ENCODE measurements at regions not wholly inside any gene's neighbourhood (a gene's known extent, or its start where the extent isn't known, plus 50 kb on each side); places are given as distances from the start of the nearest gene placed in this dataset.

DNA sequence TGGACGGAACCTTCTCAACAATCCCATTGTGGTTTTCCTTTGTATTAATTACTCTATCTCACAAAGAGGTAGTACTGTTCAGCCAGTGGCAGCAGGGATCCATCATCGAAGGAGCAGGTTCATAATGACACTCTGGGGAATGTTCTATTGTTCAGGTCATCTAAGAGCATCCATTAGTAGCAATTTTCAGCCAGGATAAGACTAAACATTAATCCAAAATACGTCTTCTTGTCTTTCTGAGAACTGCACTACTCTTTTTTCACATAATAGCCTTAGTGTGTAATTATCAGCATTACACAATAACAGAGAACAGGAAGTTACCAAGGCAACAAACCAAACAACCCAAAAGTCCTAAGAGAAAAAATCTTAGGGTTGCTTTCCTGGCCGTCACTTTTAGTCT, 259.5 kb upstream of the VWC2 start:
- no peaks in the 10 kb centered on the region for H3K36me3 ChIP-seq
- H3K27me3 ChIP-seq (replicated peaks): no peaks in the 10 kb centered on the region
- no peak overlapping the region for H3K4me3 ChIP-seq
- H3K9me3 ChIP-seq (replicated peaks): no peaks in the 10 kb centered on the region
- DNase-seq (ENCODE audit: low read depth in 1 of 2, low spot score in 2 of 2): no peak
- no peak overlapping the region for H3K27ac ChIP-seq
- no peaks in the 10 kb centered on the region for H3K4me1 ChIP-seq (replicated peaks)

DNA sequence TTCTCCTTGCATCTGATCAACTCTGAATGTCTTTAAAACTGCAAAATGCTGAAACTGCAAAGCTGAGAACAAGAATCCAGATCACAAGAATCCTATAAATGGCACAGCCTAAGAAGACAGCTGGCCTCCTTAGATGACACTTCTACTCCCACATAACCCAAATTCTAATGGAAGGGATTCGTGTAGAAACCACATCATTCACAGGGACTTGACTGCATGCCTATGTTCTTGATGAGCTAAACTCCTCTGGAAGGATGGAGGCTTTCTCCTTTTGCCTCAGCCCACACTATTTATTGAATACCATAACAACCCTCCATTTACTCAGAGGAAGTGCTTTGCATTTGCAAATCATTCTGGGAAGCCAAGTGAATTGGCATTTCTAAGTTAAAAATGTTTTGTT, 252.5 kb upstream of the VWC2 start:
- H3K4me3 ChIP-seq: no peak overlapping the region
- no peak overlapping the region for H3K27ac ChIP-seq
- no peaks in the 10 kb centered on the region for H3K4me1 ChIP-seq (replicated peaks)
- no peaks in the 10 kb centered on the region for H3K27me3 ChIP-seq (replicated peaks)
- no peaks in the 10 kb centered on the region; the same call in 1 of the 2 replicates for H3K9me3 ChIP-seq (replicated peaks)
- DNase-seq (ENCODE audit: low read depth in 1 of 2, low spot score in 2 of 2): no peak
- H3K36me3 ChIP-seq: no peaks in the 10 kb centered on the region

DNA sequence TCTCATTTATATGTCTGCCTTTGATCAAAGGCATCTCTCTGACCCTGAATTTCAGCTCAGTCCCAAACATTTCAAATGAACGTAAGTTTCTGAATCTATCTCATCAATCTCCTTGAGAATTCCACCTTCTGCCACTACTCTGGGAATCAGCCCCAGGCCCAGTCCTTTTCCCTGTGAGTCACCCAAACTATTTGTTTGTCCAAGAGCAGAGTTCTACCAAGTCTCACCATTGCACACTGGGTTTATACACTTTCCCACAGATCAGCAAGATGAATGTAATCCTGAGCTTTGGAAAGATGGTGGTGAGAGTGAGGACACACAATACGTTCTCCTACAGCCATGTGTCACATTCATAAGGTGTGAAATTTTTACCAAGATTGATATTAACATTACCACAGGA, 251.3 kb upstream of the VWC2 start:
- H3K4me3 ChIP-seq: no peak overlapping the region
- no peaks in the 10 kb centered on the region; the same call in 1 of the 2 replicates for H3K9me3 ChIP-seq (replicated peaks)
- H3K4me1 ChIP-seq (replicated peaks): no peaks in the 10 kb centered on the region
- no peaks in the 10 kb centered on the region for H3K27me3 ChIP-seq (replicated peaks)
- H3K36me3 ChIP-seq: no peaks in the 10 kb centered on the region
- DNase-seq (ENCODE audit: low read depth in 1 of 2, low spot score in 2 of 2): no peak
- H3K27ac ChIP-seq: no peak overlapping the region

DNA sequence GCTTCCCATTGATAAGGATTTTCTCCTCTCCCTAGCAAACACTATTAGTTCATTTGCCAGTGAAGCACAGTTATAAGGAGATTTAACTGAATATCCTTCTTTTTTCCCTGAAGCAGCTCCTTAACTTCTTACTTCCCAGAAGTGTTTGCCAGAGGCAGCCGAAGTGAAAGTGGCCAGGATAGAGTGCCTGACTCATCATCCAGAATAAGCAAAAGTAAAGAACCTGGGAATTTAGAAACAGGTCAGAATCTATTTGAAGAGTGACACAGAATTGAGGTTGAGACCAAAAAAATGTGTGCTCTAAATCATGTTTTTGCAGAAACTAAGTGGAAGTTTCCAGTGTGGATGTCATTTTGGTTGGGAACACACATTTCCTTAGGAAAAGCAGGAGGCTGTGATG, 249.6 kb upstream of the VWC2 start:
- Histone ChIP-seq H3K9me3 (replicated peaks) (no peaks in the 10 kb centered on the region; the same call in 1 of the 2 replicates), H3K4me1 (replicated peaks) (no peaks in the 10 kb centered on the region), H3K4me3 (no peak overlapping the region), H3K27me3 (replicated peaks) (no peaks in the 10 kb centered on the region), H3K36me3 (no peaks in the 10 kb centered on the region), H3K27ac (no peak overlapping the region)
- no peak for DNase-seq (ENCODE audit: low read depth in 1 of 2, low spot score in 2 of 2)

DNA sequence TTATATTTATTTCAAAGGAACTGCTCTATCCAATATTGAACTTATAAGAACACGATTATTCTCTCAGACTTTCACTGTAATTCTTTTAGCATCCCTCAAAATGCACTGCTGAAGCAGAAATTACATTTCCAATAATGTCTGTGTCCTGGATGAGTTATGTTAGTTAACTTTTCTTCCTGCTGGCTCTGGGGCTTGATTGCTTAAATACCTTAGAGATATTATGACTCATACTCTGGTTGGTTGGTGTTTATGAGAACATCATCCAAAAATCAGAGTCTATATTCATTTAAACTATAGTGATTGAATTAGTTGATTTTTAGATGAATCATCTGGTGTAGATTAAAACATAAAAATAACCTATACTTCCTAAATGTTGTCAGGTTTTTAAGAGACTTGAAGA, 246.3 kb upstream of the VWC2 start:
- Histone ChIP-seq H3K27me3 (replicated peaks) (no peaks in the 10 kb centered on the region), H3K4me3 (no peak overlapping the region), H3K4me1 (replicated peaks) (no peaks in the 10 kb centered on the region), H3K27ac (no peak overlapping the region), H3K9me3 (replicated peaks) (no peaks in the 10 kb centered on the region), H3K36me3 (no peaks in the 10 kb centered on the region)
- no peak for DNase-seq (ENCODE audit: low read depth in 1 of 2, low spot score in 2 of 2)

DNA sequence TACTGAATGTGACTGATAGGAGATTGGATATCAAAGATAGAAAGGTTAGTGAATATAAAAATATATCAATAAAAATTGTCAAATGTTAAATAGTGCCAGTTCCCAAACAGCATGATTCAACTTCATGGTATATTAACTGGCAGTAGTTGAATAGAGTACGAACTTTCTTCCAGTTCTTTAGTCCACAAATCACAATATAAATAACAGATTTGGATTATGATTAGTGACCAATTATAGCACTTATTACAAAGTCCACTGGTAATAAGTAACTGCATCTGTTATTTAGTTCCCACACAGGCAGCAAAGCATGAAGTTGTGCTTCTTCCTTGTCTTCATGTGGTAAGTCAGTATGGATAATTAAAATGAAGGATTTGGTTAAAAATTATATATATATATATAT, 243.0 kb upstream of the VWC2 start:
- H3K4me1 ChIP-seq (replicated peaks): no peaks in the 10 kb centered on the region
- no peak overlapping the region for H3K27ac ChIP-seq
- no peak for DNase-seq (ENCODE audit: low read depth in 1 of 2, low spot score in 2 of 2)
- H3K27me3 ChIP-seq (replicated peaks): no peaks in the 10 kb centered on the region
- H3K4me3 ChIP-seq: no peak overlapping the region
- no peaks in the 10 kb centered on the region for H3K9me3 ChIP-seq (replicated peaks)
- H3K36me3 ChIP-seq: no peaks in the 10 kb centered on the region

DNA sequence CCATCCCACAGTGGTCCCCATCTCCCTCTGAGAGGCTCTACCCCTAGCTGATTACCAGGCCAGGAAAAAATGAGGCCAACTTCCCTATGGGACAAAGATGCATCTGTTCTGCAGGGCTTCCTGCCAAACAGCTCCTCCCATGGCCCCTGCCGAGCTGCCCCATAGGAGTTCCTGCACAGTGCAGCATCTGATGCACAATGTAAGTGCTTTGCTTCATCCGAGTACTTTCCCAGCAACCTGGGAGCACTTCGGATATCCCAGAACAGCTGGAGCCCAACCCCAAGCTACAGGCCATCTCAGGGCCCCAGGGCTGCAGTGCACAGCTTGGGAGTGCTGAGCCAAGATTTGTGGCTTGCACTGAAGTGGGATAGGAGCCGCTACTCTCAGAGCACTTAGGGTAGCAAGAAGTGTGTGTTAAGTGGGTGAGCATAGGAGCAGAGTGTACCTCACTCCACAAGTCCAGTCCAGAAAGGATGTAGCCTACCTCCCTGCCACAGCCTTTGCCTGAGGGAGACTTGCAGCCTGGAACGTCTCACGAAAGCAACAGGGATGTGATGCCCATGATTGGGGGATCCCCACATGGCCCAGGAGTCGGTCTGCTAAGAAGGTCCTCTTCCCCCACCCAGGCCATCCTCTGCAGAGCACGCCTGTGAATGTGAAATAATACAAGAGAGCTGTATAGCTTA, 209.6 kb upstream of the VWC2 start:
- H3K9me3 ChIP-seq (replicated peaks): no peaks in the 10 kb centered on the region
- no peaks in the 10 kb centered on the region for H3K36me3 ChIP-seq
- no peaks in the 10 kb centered on the region for H3K27me3 ChIP-seq (replicated peaks)
- H3K4me1 ChIP-seq (replicated peaks): no peaks in the 10 kb centered on the region
- H3K4me3 ChIP-seq: no peak overlapping the region
- DNase-seq (ENCODE audit: low read depth in 1 of 2, low spot score in 2 of 2): no peak
- H3K27ac ChIP-seq: no peak overlapping the region

DNA sequence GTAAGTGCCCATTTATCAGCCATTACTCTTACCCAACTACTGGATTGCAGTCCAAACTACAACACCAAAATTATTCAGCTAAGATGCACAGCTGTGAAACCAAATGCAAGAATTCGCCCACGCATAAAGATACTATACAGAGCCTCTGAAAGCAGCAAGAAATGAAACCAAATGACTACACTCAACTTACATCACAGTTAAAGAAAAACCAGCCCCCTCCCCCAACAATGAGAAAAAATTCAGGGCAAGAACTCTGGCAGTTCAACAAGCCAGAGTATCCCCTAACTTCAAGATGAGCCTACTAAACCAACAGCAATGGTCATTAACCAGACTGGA, 209.1 kb upstream of the VWC2 start:
- no peak for DNase-seq (ENCODE audit: low read depth in 1 of 2, low spot score in 2 of 2)
- no peaks in the 10 kb centered on the region for H3K4me1 ChIP-seq (replicated peaks)
- no peaks in the 10 kb centered on the region for H3K27me3 ChIP-seq (replicated peaks)
- no peak overlapping the region for H3K27ac ChIP-seq
- no peak overlapping the region for H3K4me3 ChIP-seq
- H3K9me3 ChIP-seq (replicated peaks): no peaks in the 10 kb centered on the region
- H3K36me3 ChIP-seq: no peaks in the 10 kb centered on the region

DNA sequence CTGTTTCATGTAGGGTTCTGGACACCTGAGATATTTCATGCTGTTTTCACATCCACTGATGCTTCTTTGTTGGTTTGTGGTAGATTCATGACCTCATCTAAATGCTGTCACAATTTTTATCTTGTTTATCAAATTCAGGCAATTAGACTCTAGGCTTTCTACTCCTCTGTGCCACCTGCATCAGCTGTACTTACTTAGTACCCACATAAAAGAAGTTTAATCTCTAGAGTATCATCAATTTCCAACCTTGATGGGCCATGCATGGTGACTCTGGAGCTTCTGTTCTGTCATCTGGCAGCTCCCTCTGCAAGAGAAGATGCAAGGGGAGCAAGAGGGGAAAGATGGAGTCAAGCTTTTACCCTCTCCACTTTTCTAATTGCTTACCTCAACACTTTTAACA, 195.9 kb upstream of the VWC2 start:
- Histone ChIP-seq H3K27me3 (replicated peaks) (no peaks in the 10 kb centered on the region), H3K4me3 (no peak overlapping the region), H3K4me1 (replicated peaks) (no peaks in the 10 kb centered on the region), H3K27ac (no peak overlapping the region), H3K36me3 (no peaks in the 10 kb centered on the region), H3K9me3 (replicated peaks) (no peaks in the 10 kb centered on the region)
- DNase-seq (ENCODE audit: low read depth in 1 of 2, low spot score in 2 of 2): no peak

DNA sequence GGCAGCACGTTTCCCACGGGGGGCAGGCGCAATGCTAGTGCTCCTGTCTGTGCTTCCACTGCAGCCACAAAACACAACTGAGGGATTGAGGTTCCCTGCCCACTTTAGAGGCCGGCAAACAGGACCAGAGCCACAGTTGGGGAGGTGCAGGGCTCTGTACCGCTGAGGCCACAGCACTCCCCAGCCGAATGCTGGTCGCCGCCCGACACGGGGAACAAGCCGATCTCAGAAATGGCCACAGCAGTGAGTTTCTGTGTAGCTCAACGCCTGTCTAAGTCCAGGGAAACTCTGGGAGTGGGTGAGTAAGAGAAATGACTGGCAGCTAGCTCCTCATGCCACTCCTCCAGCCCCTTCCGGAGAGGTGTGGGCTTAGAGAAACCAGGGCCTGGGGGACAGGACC, 194.0 kb upstream of the VWC2 start:
- Histone ChIP-seq H3K36me3 (no peaks in the 10 kb centered on the region), H3K27me3 (replicated peaks) (no peaks in the 10 kb centered on the region), H3K9me3 (replicated peaks) (no peaks in the 10 kb centered on the region), H3K27ac (no peak overlapping the region), H3K4me3 (no peak overlapping the region), H3K4me1 (replicated peaks) (no peaks in the 10 kb centered on the region)
- no peak for DNase-seq (ENCODE audit: low read depth in 1 of 2, low spot score in 2 of 2)

DNA sequence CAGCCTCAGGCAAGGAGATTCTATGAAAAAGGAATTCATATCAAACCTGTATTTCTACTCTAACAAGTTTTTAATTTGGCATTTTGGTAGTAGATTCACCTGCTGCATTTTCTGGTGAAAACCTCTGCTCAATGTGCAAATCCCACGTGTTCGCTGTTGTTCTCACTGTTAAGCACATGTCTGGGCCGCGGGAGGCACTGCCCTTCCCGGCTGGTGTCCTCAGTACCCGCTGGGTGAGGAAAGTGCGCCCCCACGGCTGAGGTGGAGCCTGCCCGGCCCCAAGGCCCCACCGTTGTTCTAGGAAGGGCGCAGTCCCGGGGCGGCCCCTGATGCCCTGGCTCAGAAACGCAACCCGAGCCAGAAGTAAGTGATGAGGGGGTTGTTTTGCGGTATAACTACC, 193.4 kb upstream of the VWC2 start:
- H3K4me3 ChIP-seq: no peak overlapping the region
- no peak for DNase-seq (ENCODE audit: low read depth in 1 of 2, low spot score in 2 of 2)
- no peaks in the 10 kb centered on the region for H3K4me1 ChIP-seq (replicated peaks)
- no peaks in the 10 kb centered on the region for H3K27me3 ChIP-seq (replicated peaks)
- H3K27ac ChIP-seq: no peak overlapping the region
- H3K9me3 ChIP-seq (replicated peaks): no peaks in the 10 kb centered on the region
- no peaks in the 10 kb centered on the region for H3K36me3 ChIP-seq

DNA sequence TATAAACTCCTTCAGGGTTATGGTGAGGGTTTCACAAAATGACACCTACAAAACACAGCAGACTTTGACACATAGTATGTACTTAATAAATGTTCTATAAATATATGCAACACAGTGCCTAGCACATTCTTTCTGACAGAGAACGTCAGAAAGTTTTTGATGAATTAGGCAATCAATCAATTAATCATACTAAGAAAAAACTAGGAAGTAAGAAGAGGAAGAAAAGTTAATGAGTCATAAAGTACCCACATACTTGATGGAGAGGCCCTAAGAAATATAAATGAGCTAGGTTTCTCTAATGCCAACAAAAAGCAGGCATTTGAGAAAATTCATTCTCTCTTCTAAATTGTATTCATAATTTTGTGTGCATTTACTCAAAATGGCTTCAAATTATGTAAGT, 192.7 kb upstream of the VWC2 start:
- no peaks in the 10 kb centered on the region for H3K4me1 ChIP-seq (replicated peaks)
- no peaks in the 10 kb centered on the region for H3K9me3 ChIP-seq (replicated peaks)
- H3K27me3 ChIP-seq (replicated peaks): no peaks in the 10 kb centered on the region
- H3K4me3 ChIP-seq: no peak overlapping the region
- no peaks in the 10 kb centered on the region for H3K36me3 ChIP-seq
- no peak for DNase-seq (ENCODE audit: low read depth in 1 of 2, low spot score in 2 of 2)
- H3K27ac ChIP-seq: no peak overlapping the region

DNA sequence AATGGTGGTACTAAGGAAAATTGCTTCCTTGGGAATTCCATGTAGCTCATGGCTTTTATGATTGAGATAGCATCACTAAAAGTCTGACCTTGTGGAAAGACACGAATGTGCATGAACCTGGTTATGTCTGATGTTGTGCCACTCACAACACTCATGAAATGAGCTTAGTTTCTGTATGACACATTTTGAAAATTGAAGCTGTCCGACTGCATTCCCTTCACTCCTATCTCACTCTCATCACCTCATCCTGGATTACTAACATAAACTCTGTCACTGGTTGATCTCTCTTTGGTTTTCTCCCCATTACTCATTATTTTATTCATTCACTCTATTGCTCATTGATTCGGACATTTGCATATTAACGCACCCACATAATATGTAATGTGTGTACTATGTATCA, 190.0 kb upstream of the VWC2 start:
- no peak overlapping the region for H3K27ac ChIP-seq
- DNase-seq (ENCODE audit: low read depth in 1 of 2, low spot score in 2 of 2): no peak

DNA sequence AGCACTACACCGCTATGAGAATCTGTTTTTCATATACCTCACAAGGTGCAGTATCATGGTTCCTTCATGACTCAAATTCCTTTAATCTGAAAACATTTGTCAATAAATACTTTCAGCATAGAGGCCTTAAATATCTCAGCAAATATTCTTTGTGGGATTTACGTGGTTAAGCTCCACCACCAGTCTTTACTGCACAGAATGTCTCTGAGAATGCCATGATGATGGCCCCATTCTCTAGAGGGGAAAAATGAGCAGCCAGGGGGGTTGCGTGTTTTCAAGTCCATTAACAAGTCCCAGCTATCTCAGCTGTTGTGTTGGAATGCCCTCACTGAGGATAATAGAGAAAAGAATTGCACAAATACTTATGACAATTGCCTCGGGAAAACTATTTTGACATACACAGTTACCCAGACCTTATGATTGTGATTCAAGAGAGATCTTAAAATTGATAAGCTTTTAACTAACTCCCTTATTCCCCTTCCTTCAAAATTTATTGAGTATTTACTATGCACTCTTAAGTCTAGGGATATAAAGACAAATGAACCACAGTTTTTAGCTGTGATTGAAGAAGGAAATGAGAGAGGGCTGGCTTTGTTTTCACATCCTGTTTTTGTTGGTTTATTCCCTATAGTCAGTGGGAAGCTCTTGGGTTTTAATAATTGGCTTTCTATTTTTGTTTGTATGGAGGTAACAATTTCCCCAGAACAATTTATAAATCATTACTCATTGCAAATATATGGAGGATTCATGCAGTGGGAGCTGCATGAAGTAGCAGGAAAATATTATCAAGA, 176.5 kb upstream of the VWC2 start:
- no peaks in the 10 kb centered on the region for H3K4me1 ChIP-seq (replicated peaks)
- no peak overlapping the region for H3K27ac ChIP-seq
- DNase-seq (ENCODE audit: low read depth in 1 of 2, low spot score in 2 of 2): no peak
- H3K36me3 ChIP-seq: no peaks in the 10 kb centered on the region
- H3K9me3 ChIP-seq (replicated peaks): 0 out of 2 replicates have a peak, but pooled peaks cover 3% of the 10 kb centered on the region
- no peaks in the 10 kb centered on the region for H3K27me3 ChIP-seq (replicated peaks)
- no peak overlapping the region for H3K4me3 ChIP-seq

More for the DNA sequence above, 190.0 kb upstream of the VWC2 start:
- no peaks in the 10 kb centered on the region for H3K36me3 ChIP-seq
- no peaks in the 10 kb centered on the region for H3K4me1 ChIP-seq (replicated peaks)
- no peaks in the 10 kb centered on the region for H3K9me3 ChIP-seq (replicated peaks)
- H3K4me3 ChIP-seq: no peak overlapping the region
- no peaks in the 10 kb centered on the region for H3K27me3 ChIP-seq (replicated peaks)
